Endodermal cell (in vitro differentiated cells): ENCODE measurements at regions not wholly inside any gene's neighbourhood (a gene's known extent, or its start where the extent isn't known, plus 50 kb on each side); places are given as distances from the start of the nearest gene placed in this dataset.

ENCODE experiments used
- DNase-seq: peaks from one replicate; pipeline ENCODE4 v3.0.0-alpha.2; 2017
- H3K27ac ChIP-seq: 2 replicates; pipeline ENCODE4 v1.5.1; 2013; ENCODE audit warnings: mild to moderate bottlenecking, low read depth, low read length, moderate library complexity
- H3K27me3 ChIP-seq: 2 replicates; pipeline ENCODE4 v1.6.1; 2013; ENCODE audit warnings: mild to moderate bottlenecking, low read length, moderate library complexity; ENCODE audit not compliant: insufficient read depth, control insufficient read depth, poor library complexity, severe bottlenecking
- H3K36me3 ChIP-seq: 2 replicates; pipeline ENCODE4 v1.7.0; 2013; ENCODE audit warnings: mild to moderate bottlenecking, low read length, moderate library complexity; ENCODE audit not compliant: control insufficient read depth, insufficient read depth
- H3K4me1 ChIP-seq: one replicate; pipeline ENCODE4 v1.7.0; 2013; ENCODE audit warnings: low read length; ENCODE audit not compliant: control insufficient read depth, insufficient read depth
- H3K4me3 ChIP-seq: 2 replicates; pipeline ENCODE4 v1.5.1; 2013; ENCODE audit warnings: mild to moderate bottlenecking, low read length, moderate library complexity
- H3K9ac ChIP-seq: 2 replicates; pipeline ENCODE4 v1.6.1; 2013; ENCODE audit warnings: mild to moderate bottlenecking, low read length, moderate library complexity; ENCODE audit not compliant: poor library complexity, severe bottlenecking; ENCODE audit errors: extremely low read depth
- H3K9me3 ChIP-seq: 2 replicates; pipeline ENCODE4 v1.6.1; 2013; ENCODE audit warnings: mild to moderate bottlenecking, low read length, moderate library complexity; ENCODE audit not compliant: control insufficient read depth
- H3K27ac Mint-ChIP-seq: 2 replicates; pipeline ENCODE4 v1.8.0; 2020; ENCODE audit warnings: mixed read lengths
- H3K27me3 Mint-ChIP-seq: 2 replicates; pipeline ENCODE4 v1.8.0; 2021; ENCODE audit warnings: mild to moderate bottlenecking, mixed read lengths; ENCODE audit not compliant: insufficient read depth
- H3K36me3 Mint-ChIP-seq: 2 replicates; pipeline ENCODE4 v1.8.0; 2020; ENCODE audit warnings: low read depth, mixed read lengths
- H3K4me1 Mint-ChIP-seq: 2 replicates; pipeline ENCODE4 v1.8.0; 2020; ENCODE audit warnings: mixed read lengths
- H3K4me3 Mint-ChIP-seq: 2 replicates; pipeline ENCODE4 v1.8.0; 2020; ENCODE audit warnings: mild to moderate bottlenecking, moderate library complexity, mixed read lengths
- H3K9me3 Mint-ChIP-seq: 2 replicates; pipeline ENCODE4 v1.8.0; 2020; ENCODE audit warnings: mild to moderate bottlenecking, mixed read lengths
- CTCF ChIP-seq: fragments of 200-600 bp; sonication (generic); conservative IDR thresholded peaks from 2 replicates; pipeline ENCODE4 v1.5.0; 2021; ENCODE audit warnings: antibody characterized with exemption, mild to moderate bottlenecking
- WGBS, 2 experiments: methylation state at CpG; one replicate each; pipeline versions ENCODE4 v1.1.5 to v1.1.7; 2013; ENCODE audit warnings: missing lambda C conversion rate in 2 of 2, mixed read lengths in 1 of 2; ENCODE audit not compliant: insufficient coverage in 1 of 2, insufficient read length in 1 of 2; 5-methylcytosine and 5-hydroxymethylcytosine counted together

- Mint-ChIP-seq H3K9me3 (peaks cover 18% of the 10 kb centered on the region), H3K4me3 (no peak overlapping the region), H3K27ac (no peak overlapping the region), H3K27me3 (peaks cover 2% of the 10 kb centered on the region), H3K36me3 (no peaks in the 10 kb centered on the region), H3K4me1 (no peaks in the 10 kb centered on the region)
- no peak for TF ChIP-seq CTCF
- DNase-seq, result no peak
- Histone ChIP-seq H3K27ac (no peak overlapping the region), H3K36me3 (no peaks in the 10 kb centered on the region), H3K27me3 (no peaks in the 10 kb centered on the region), H3K4me1 (no peaks in the 10 kb centered on the region), H3K9me3 (peaks cover 16% of the 10 kb centered on the region), H3K4me3 (no peak overlapping the region), H3K9ac (no peak overlapping the region)
Observed at GRCh38 chr2:128967646-128968045, 649.0 kb upstream of the HS6ST1 start.

DNA sequence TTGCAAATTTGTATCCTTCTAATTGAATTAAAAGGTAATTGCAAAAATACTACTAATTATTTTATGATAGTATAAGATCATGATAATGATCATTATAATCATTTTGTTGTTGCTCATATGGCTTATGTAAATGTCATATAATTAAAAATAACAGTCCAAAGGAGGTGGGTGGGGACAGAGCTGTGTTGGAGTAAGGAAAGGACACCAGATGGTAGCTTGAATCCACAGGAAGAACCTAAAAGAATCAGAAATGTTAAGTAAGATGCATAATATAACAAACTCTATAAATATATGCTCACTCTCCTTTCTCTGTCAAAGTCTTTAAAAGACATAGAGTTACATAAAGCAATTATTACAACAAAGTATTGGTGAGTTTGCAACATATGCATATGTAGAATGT, 650.7 kb upstream of the HS6ST1 start:
- Histone ChIP-seq H3K4me3 (no peak overlapping the region), H3K9ac (no peak overlapping the region), H3K9me3 (no peaks in the 10 kb centered on the region), H3K27me3 (no peaks in the 10 kb centered on the region), H3K27ac (no peak overlapping the region), H3K36me3 (no peaks in the 10 kb centered on the region), H3K4me1 (no peaks in the 10 kb centered on the region)
- Mint-ChIP-seq H3K36me3 (no peaks in the 10 kb centered on the region), H3K27me3 (peaks cover 2% of the 10 kb centered on the region), H3K4me3 (no peak overlapping the region), H3K4me1 (no peaks in the 10 kb centered on the region), H3K9me3 (peaks cover 4% of the 10 kb centered on the region), H3K27ac (no peak overlapping the region)
- no peak for DNase-seq
- no peak for TF ChIP-seq CTCF

GRCh38 chr2:128970332-128971116, 651.9 kb upstream of the HS6ST1 start:
- H3K9ac ChIP-seq, result no peak overlapping the region
- WGBS, 2 experiments, result 52 to 72% methylated on average over 4 to 10 of the region's 10 CpGs
- no peak overlapping the region for H3K27ac ChIP-seq
- H3K4me1 ChIP-seq, result no peaks in the 10 kb centered on the region
- Mint-ChIP-seq H3K4me1 (no peaks in the 10 kb centered on the region), H3K27ac (no peak overlapping the region), H3K9me3 (peaks cover 3% of the 10 kb centered on the region), H3K27me3 (peaks cover 1% of the 10 kb centered on the region), H3K36me3 (no peaks in the 10 kb centered on the region), H3K4me3 (no peak overlapping the region)
- TF ChIP-seq CTCF, result no peak
- no peak overlapping the region for H3K4me3 ChIP-seq
- no peaks in the 10 kb centered on the region for H3K9me3 ChIP-seq
- DNase-seq, result no peak
- H3K36me3 ChIP-seq, result no peaks in the 10 kb centered on the region
- H3K27me3 ChIP-seq, result no peaks in the 10 kb centered on the region
